ENCODE measurements at regions not wholly inside any gene's neighbourhood (a gene's known extent, or its start where the extent isn't known, plus 50 kb on each side); places are given as distances from the start of the nearest gene placed in this dataset.

DNA sequence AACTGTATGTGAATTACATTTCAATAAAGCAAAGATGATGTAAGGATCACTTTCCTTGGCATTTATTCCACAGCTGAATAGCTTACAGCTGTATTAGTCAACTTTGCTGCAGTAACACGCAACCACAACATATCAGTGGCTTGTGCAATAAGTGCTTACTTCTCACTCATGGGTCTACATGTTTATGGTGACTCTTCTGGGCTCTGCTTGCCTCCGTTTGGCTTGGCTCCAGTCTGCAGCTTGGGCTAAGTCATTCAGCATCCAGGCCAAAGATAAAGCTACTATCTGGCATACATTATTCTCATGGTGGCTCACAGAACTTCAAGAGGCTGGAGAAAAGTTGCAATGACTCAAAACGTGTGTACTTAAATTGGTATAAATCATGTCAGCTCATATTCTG, 355.0 kb downstream of the RNF144A start:
- CTCF ChIA-PET (ENCODE audit: low intra/inter-chr PET ratio): no interaction called here
- H3K79me2 ChIP-seq (ENCODE audit: control insufficient read depth, insufficient read depth, low read length): no peaks in the 10 kb centered on the region
- H3K9me3 ChIP-seq (replicated peaks; ENCODE audit: control insufficient read depth, insufficient read depth, low read depth, low read length): no peaks in the 10 kb centered on the region
- ATAC-seq (no peak), DNase-seq (ENCODE audit: extremely low read depth in 1 of 4, low spot score in 3 of 4) (no peak), FAIRE-seq (no peak)
- no TSS peak for BruUV-seq (replicated peaks)
- no peak overlapping the region for H3K27ac ChIP-seq (ENCODE audit: extremely low read depth, low read depth, low read length)
- WGBS (ENCODE audit: insufficient coverage, low coverage, missing lambda C conversion rate): 0% methylated on average over 3 of the region's 3 CpGs
- TF ChIP-seq, protein P1, sequence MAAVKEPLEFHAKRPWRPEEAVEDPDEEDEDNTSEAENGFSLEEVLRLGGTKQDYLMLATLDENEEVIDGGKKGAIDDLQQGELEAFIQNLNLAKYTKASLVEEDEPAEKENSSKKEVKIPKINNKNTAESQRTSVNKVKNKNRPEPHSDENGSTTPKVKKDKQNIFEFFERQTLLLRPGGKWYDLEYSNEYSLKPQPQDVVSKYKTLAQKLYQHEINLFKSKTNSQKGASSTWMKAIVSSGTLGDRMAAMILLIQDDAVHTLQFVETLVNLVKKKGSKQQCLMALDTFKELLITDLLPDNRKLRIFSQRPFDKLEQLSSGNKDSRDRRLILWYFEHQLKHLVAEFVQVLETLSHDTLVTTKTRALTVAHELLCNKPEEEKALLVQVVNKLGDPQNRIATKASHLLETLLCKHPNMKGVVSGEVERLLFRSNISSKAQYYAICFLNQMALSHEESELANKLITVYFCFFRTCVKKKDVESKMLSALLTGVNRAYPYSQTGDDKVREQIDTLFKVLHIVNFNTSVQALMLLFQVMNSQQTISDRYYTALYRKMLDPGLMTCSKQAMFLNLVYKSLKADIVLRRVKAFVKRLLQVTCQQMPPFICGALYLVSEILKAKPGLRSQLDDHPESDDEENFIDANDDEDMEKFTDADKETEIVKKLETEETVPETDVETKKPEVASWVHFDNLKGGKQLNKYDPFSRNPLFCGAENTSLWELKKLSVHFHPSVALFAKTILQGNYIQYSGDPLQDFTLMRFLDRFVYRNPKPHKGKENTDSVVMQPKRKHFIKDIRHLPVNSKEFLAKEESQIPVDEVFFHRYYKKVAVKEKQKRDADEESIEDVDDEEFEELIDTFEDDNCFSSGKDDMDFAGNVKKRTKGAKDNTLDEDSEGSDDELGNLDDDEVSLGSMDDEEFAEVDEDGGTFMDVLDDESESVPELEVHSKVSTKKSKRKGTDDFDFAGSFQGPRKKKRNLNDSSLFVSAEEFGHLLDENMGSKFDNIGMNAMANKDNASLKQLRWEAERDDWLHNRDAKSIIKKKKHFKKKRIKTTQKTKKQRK (IDR thresholded peaks at IDR 0.05; ENCODE audit: borderline replicate concordance, low read depth, low read length): no peak
- TF ChIP-seq, protein P2, sequence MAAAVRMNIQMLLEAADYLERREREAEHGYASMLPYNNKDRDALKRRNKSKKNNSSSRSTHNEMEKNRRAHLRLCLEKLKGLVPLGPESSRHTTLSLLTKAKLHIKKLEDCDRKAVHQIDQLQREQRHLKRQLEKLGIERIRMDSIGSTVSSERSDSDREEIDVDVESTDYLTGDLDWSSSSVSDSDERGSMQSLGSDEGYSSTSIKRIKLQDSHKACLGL (CRISPR knock-in tag; IDR thresholded peaks at IDR 0.05; ENCODE audit: borderline replicate concordance, poor library complexity, severe bottlenecking): no peak
- no peak for TF ChIP-seq ZSCAN29 (IDR thresholded peaks at IDR 0.05)
- TF ChIP-seq SOX6 (IDR thresholded peaks at IDR 0.05): no peak
- no peak for TF ChIP-seq SIX5 (IDR thresholded peaks at IDR 0.05; ENCODE audit: borderline replicate concordance in 1 of 2, insufficient read depth in 1 of 2, low read depth in 1 of 2, low read length in 2 of 2)
- TF ChIP-seq ZNF197 (CRISPR knock-in tag; IDR thresholded peaks at IDR 0.05; ENCODE audit: low read depth): no peak
- no peak for TF ChIP-seq SMAD4 (CRISPR knock-in tag; conservative IDR thresholded peaks at IDR 0.05)
- no peak for TF ChIP-seq HNRNPLL (IDR thresholded peaks at IDR 0.05; ENCODE audit: low read depth, low read length, poor library complexity, severe bottlenecking)
- TF ChIP-seq ARID2 (IDR thresholded peaks at IDR 0.05): no peak
- no peak for TF ChIP-seq MYC (IDR thresholded peaks at IDR 0.05; ENCODE audit: low read depth, low read length)
- no peak for TF ChIP-seq MYC (CRISPR knock-in tag; IDR thresholded peaks at IDR 0.05; ENCODE audit: borderline replicate concordance, low read depth)
- H3K36me3 ChIP-seq (ENCODE audit: control insufficient read depth, insufficient read depth, low read length): no peaks in the 10 kb centered on the region
- H3K4me2 ChIP-seq (ENCODE audit: insufficient read depth, low read length): no peak overlapping the region
- intact Hi-C loops (cut with micrococcal nuclease): no loop called here
- in situ Hi-C loops (cut with MboI): no loop called here
- H2AFZ ChIP-seq (ENCODE audit: low read depth, low read length): no peak overlapping the region
- H4K20me1 ChIP-seq (replicated peaks; ENCODE audit: control insufficient read depth, insufficient read depth, low read length): no peaks in the 10 kb centered on the region
- no peaks in the 10 kb centered on the region for H3K4me1 ChIP-seq (replicated peaks in 1 of 2; ENCODE audit: control insufficient read depth in 2 of 2, insufficient read depth in 2 of 2, low read length in 2 of 2)
- H3K9ac ChIP-seq (ENCODE audit: insufficient read depth in 1 of 2, low read depth in 2 of 2, low read length in 2 of 2): no peak overlapping the region
- no peak overlapping the region for H3K4me3 ChIP-seq
- POLR2A ChIA-PET: interaction anchor here (1.3 kb wide), 1 partner anchor 11 kb away, joined by 4 read pairs; no protein-coding TSS in a partner anchor
- peaks cover 0 to 12% of the 10 kb centered on the region in 2 experiments; a peak in 2 of 5 replicates for H3K27me3 ChIP-seq (ENCODE audit: control insufficient read depth in 2 of 2, insufficient read depth in 2 of 2, low read length in 2 of 2)
- H3K9me1 ChIP-seq (ENCODE audit: control insufficient read depth, insufficient read depth, low read length): no peaks in the 10 kb centered on the region

All from K562 (cell line).